Stimulated activated CD8-positive, alpha-beta memory T cell treated with anti-CD3 and anti-CD28 coated beads, Interleukin-7, amount 100 ng/mL, for 4 hours (primary cell): ENCODE measurements at regions not wholly inside any gene's neighbourhood (a gene's known extent, or its start where the extent isn't known, plus 50 kb on each side); places are given as distances from the start of the nearest gene placed in this dataset.
"Not testable (repeated sequence)": the region's sequence is repeated elsewhere in the genome, so short reads cannot be mapped to it uniquely, and the experiment has no call there.

Source experiments
- DNase-seq, 2 donors: peaks; one replicate each; pipeline ENCODE4 v3.0.0-alpha.2; 2020; ENCODE audit warnings: low read depth in 2 of 2

- DNase-seq: no peak
Observed at GRCh38 chr13:23060959-23061358, 119.8 kb upstream of the SGCG start.

GRCh38 chr13:23067129-23067528, 113.7 kb upstream of the SGCG start:
- no peak for DNase-seq

GRCh38 chr13:23069566-23069965, 111.2 kb upstream of the SGCG start:
- no peak for DNase-seq

- DNase-seq: no peak
Observed at GRCh38 chr13:23074075-23074828, 106.5 kb upstream of the SGCG start.

- no peak for DNase-seq
Observed at GRCh38 chr13:23081220-23081619, 99.6 kb upstream of the SGCG start.

- no peak for DNase-seq
Observed at GRCh38 chr13:23081901-23082300, 98.9 kb upstream of the SGCG start.

GRCh38 chr13:23086968-23087623, 93.7 kb upstream of the SGCG start:
- DNase-seq: no peak

- no peak for DNase-seq
Observed at GRCh38 chr13:23087880-23088279, 92.9 kb upstream of the SGCG start.

- no peak for DNase-seq
Observed at GRCh38 chr13:23098161-23098907, 82.4 kb upstream of the SGCG start.

- no peak for DNase-seq
Observed at GRCh38 chr13:23105051-23105450, 75.7 kb upstream of the SGCG start.

- no peak for DNase-seq
Observed at GRCh38 chr13:23107665-23108064, 73.1 kb upstream of the SGCG start.

- DNase-seq: no peak
Observed at GRCh38 chr13:23119131-23119530, 61.6 kb upstream of the SGCG start.

GRCh38 chr13:23127540-23127939, 53.2 kb upstream of the SGCG start:
- not testable (repeated sequence) for DNase-seq

- DNase-seq: no peak
Observed at GRCh38 chr13:23129331-23129730, 51.4 kb upstream of the SGCG start.
